HG02943 (cell line): ENCODE measurements at regions not wholly inside any gene's neighbourhood (a gene's known extent, or its start where the extent isn't known, plus 50 kb on each side); places are given as distances from the start of the nearest gene placed in this dataset.
"Not testable (repeated sequence)": the region's sequence is repeated elsewhere in the genome, so short reads cannot be mapped to it uniquely, and the experiment has no call there.

ENCODE experiments used
- ATAC-seq: cut with Tn5 transposase; IDR thresholded peaks from one replicate; pipeline ENCODE4 v1.9.1; 2021; ENCODE audit warnings: mild to moderate bottlenecking, low read depth, moderate library complexity; ENCODE audit not compliant: unreplicated experiment

DNA sequence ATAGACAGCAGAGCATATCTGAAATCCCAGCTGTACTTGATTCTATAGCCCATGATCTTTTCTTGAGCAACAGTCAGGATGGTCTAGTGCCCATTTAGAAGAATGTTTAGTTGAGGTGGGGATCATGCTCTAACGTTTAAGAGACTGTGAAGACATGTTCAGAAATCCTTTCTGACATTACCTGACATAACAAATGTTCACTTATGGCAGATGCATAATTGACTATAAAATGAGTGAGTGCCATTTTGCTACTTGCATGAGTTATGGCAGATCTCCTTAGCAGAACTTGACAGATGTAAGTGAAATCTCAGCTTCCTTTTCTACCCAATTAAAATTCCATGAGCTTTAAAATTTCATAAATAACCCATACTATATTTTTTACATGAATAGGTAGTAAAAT is 209.5 kb upstream of the MMADHC start:
- ATAC-seq = no peak

DNA sequence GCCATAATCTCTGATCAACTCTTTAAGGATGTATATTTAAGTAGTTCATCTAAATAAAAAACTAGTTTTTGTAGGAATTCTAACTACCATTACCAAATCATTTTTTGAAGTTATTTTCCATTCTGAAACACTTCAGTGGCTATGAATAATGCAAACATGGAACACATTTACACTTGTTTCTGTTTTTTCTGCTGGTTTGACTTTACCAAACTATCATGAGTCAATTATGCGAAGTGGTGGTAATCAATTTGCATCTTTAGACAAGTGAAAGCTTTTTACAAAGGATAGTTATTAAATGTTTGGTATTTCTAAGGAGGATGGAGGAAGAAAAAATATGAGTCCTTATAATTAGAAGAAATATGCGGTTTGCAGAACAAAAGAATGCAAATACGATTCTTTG is 202.0 kb upstream of the MMADHC start:
- ATAC-seq = no peak

DNA sequence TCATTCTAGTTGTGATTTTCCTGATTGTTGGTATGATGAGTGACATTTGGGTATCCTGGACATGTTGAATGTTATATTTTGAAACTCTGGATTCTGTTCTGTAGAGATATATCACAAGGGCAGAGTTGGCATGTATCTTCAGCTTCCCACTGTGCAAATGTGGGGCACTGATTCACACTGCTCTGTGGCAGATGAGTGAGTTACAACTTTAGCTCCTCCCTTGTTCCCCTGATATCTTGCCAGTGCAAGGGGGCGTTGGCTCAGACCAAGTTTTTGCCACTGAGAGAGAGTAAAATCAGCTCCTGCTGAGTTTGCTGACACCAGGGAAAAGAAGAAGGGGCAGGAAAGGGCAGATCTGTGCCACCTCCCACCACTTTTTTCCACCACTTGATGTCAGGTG is 199.6 kb upstream of the MMADHC start:
- no peak for ATAC-seq

DNA sequence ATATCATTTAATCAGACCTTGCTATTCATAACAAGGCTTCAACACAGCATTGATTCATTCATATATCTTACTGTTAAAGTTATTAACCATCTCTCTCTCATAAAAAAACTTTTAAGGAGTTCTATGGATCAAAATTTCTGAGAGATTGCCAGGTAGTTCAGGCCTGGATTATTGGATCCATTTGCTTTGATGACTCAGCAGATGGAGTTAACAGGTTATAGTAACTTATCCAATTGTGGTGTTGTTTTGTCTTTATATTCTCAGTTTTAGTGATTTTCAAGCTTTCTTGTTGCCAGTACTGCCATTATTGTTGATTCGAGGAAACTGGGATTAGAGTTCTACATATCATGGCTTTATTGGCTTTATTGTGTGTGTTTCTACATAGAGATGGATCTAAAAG is 195.7 kb upstream of the MMADHC start:
- no peak for ATAC-seq

DNA sequence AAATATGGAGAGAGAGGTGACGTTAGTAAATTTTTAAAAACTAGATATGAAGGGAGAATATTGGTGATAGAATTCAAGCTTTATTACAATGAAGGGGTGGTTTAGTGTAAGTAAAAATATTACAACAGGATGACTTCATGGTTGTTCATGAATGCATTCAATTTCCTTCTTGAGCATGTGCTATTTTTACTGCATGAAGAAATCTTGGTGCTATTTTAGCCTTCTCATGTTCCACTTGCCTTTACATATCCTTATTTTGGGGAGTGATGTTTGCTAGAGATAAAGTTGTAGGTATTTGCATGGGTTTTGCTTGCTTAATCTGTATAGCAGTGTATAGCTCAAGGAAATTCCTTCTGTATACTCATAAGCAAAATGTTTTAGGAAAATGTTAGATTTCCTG is 195.0 kb upstream of the MMADHC start:
- no peak for ATAC-seq

DNA sequence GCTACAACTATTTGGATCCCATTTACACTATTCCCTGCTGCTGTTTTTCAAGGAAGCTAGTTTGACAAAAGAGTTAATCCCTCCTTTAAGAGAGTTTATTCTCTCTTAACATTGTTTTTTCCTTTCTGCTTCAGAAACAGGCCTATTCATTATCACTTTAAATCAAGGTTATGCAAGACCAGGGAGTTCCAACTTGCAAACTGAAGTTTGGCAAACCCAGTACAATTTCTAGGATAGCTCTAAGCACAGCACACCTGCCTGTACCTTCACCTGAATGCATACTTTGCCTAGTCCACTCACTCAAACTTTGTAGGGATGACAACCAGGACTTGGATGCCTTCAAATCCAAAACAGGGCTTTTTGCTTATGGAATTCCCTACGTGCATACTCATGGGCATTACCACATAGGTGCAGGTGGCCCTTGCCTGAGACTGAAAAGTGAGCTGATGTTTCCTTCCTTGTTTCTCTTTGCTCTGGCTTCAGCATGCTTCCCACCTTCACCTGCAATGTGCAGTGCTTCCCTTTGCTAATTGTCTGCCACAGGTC is 193.8 kb upstream of the MMADHC start:
- ATAC-seq = no peak

DNA sequence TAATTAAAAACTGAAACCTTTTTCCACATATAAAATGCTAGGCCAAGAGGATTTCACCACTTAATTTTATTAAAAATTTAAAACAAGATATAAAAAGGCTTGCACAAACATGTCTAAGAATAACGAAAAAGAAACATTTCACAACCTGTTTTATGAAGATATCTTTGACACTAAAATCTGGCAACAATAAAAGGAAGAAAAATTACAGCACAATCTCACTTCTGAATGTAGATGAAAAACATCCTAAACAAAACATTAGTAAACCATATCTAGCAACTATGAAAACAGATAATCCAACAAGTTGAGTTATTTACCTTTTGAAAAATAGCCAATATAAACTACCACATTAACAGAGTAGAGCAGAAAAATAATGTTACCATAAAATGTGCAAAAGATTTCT is 185.4 kb upstream of the MMADHC start:
- ATAC-seq = no peak

DNA sequence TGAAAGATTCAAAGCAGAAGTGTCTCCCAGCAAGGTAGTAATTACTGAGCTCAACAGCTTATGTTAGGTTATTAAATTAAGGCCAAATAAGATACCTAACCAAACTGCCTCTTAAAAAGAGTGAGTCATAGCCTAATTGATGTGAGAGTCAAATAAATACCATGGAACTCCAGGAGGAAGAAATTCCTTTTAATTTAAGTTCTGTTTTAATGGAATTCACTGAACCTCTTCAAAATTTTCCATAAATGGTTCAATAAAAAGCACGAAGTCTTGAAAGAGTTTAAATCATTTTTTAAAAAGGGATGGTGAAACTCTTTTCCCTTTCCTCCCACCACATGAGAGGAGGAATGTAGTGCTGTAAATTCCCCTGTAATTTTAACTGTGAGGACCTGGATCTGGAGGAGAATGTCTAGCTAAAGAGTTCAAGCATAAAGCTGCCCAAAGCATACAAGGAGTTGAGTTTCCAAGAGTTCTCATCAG is 180.8 kb upstream of the MMADHC start:
- no peak for ATAC-seq

DNA sequence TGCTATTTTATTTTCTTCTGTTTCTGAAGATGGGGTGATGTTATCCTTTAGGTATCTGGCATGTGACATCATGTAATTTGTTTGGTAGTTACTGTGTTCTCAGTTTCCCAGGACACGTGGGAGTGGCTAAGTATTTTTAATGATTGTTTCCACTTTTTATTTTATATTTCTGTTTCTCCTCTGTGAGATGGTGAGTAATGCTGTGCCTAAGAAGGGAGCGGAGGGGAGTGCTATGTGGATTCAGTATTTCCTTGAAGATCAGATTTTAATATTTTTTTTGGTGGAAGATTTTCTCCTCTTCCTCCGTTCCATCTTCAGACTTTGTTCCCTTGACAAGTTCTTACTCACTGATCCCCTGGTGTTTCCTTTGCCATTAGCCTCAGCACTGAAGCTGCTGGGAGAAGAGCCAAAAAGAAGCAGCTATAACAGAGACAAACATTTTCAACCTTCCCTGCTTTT is 180.0 kb upstream of the MMADHC start:
- no peak for ATAC-seq

DNA sequence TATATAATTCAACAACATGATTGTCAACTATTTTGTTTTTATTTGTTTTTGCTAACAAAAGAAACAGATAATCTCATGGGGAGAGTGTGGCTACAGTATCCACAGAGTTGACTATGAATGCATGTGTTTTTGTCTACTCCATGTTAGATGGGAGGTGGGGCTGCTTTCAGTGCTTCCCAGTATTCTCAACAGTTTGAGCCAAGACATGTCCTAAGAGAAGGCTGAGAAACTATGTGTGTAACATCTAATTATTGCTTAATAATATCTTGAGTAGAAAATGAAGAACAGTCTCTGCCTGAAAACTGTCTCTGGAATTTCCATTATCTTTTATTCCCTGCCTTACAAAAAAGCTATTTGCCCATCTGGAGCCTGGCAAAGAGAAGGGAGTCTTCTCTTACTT is 178.8 kb upstream of the MMADHC start:
- ATAC-seq = no peak

DNA sequence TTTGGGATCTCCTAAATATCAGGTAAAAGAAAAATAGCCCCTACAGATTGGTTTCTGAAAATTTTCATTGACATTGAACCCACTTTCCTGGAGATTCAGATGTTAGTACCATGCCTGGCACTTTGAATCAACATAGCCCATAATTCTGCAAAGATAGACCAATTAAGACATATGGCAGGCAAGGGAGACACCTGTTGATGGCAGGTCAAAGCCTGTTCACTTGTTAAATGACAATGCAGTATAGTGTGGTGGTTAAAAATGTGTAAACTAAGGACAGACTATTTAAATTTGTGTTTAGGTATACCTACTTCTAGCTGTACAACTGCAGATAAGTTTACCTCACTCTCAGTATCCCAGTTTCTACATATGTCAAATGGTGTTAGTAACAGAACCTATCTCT is 178.1 kb upstream of the MMADHC start:
- no peak for ATAC-seq

DNA sequence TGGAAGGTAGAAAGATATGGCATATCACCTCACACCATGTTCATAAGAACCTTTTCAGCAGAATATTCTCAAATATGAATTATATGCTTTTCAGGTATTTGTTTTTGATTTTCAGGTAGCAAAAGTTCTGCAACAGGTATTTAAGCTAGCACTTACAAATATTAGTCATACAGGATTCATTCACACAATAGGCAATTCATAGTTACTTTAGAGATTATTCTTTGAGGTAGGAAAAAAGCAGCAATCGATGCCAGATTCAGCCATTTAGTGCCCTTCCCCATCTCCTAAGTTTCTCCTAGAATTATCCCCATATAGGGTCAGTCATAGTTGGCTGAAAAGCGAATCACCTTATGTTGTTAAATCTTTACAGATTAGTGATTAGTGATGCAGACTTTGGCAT is 177.4 kb upstream of the MMADHC start:
- ATAC-seq = no peak

DNA sequence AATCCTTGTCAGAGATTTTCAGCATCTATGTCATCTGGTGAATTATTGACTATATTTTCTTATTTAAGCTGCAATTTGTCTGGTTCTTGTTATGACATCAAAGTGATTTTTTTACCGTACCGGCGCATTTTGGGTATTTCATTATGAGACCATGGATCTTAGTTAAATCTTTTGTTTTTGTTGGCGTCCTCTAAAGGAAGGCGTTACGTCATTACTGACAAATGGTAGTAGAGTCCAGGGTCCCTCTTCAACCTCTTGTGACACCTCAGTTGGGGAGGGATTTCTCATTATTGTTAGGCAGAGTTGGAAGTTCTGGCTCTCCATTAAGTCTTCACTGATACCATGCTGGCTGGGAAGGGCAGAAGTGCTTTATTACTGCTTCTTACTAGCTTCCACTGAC is 175.8 kb upstream of the MMADHC start:
- ATAC-seq = no peak

DNA sequence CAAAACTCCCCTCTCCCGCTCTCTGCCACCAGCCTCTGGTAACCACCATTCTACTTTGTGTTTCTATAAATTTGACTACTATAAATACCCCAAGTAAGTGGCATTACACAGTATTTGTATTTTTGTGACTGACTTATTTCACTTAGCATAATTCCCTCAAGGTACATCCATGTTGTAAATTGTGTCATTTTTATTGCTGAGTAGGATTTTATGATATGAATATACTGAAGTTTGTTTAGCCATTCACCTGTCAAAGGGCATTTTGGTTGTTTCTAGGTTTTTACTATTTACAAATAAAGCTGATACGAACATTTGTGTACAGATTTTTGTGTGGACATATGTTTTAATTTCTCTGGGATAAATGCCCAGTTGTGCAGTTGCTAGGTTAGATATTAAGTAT is 174.0 kb upstream of the MMADHC start:
- ATAC-seq = no peak

DNA sequence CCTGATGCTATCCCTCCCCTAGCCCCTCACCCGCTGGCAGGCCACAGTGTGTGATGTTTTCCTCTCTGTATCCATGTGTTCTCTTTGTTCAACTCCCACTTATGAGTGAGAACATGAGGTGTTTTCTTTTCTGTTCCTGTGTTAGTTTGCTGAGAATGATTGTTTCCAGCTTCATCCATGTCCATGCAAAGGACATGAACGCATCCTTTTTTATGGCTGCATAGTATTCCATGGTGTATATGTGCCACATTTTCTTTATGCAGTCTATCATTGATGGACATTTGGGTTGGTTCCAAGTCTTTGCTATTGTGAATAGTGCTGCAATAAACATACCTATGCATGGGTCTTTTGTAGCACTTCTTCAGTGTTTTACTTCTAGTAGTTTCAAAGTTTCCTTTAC is 171.8 kb upstream of the MMADHC start:
- not testable (repeated sequence) for ATAC-seq

DNA sequence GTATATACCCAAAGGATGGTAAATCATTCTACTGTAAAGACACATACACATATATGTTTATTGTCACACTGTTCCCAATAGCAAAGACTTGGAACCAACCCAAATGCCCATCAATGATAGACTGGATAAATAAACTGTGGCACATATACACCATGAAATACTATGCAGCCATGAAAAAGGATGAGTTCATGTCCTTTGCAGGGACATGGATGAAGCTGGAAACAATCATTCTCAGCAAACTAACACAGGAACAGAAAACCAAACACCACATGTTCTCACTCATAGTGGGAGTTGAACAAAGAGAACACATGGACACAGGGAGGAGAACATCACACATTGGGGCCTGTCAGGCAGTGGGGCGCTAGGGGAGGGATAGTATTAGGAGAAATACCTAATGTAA is 167.1 kb upstream of the MMADHC start:
- ATAC-seq = not testable (repeated sequence)

DNA sequence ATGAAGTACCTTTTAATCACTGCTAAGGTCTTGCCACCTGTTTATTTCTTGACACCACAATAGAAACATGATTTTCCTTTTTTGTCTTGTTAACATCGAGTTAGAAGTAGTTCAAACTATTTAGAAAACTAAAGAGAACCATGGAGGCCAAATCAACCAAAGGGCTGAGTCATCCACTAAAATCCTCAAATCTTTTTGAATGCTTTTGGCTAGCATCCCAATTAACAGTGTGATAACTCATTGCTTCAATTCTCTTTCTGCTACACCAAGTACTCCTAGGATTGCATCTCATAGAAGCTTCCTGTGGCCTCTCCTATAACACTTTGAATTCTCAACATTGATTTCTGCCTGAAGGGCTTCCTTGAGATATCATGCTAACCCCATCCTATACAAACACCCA is 159.9 kb upstream of the MMADHC start:
- ATAC-seq = no peak

DNA sequence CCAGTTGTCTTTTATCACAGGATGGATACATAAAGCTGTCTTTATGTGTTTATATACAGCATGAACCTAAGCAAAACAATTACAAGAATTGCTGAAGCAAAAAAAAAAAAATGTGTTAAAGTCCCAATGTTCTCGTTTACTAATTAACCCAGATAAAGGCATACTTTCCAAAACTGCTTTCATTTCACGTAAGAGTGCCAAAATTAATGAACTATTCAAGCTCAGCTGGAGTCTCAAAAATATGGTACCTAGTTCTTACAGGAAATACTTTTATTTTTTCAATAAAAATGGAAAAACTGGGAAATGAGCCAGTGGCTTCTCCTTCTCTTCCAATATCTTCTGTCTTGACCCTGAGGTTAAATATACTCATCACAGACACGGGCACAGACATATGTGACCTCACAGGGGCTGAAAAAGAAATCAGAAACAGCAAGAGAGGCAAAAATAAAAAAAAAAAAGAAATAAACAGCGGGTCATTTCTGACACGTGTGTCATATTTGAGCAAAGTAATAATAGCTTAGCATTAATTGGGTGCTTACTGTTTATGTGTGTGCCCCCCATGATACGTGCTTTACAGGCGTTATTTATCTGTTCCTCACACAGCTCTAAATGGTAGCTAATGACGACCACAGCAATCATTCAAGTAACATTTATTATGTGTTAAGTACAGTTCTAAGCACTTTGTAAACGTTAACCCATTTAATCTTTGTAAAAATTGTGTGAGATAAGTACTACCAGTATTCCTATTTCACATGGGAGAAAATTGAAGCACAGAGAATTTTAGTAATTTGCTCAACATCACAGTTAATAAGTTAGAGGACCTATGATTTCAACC is 158.0 kb upstream of the MMADHC start:
- ATAC-seq = no peak

DNA sequence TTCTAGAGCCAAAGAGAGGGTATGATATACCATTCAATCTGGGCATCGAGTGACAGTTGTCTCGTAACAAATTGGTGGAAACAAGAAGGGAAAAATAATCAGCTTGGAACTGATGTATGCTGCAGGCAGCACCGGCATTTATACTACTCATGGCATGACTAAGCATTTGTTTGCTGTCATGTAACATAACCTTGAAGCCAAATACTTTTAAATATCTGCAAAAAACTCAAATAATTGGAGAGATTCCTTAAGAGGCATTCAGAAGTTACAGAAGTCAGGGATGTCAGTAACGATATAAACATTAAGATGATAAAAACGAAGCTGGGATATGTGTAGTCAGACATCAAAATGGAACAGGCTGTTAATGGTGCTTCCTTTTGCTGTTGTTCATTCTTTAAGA is 157.3 kb upstream of the MMADHC start:
- ATAC-seq = no peak

DNA sequence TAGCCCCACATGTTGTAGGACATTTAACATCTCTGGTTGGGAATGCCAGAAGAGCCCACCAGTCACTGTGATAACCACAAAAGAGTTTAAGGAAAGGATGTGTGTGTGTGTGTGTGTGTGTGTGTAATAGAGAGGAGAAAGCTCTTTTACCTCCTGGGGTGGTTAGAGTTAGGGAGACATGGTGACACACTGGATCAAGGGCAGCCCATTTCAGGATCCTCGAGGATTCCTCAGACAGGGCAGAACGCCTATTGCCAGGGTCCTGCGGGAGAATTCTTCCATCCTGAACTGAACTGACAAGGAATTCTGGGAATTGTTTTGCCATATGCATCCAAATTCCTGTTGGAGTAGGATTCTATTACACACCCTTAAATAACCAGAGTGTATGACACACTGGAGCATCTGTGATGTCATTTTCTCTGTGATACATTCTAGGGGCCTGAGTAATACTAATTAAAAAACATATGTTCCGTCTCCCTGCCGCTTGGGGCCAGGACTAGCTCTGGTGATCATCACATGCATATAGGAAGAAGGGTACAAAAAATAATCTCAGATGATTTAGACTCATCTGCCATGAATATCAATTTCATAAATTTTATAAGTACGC is 156.4 kb upstream of the MMADHC start:
- ATAC-seq = no peak

DNA sequence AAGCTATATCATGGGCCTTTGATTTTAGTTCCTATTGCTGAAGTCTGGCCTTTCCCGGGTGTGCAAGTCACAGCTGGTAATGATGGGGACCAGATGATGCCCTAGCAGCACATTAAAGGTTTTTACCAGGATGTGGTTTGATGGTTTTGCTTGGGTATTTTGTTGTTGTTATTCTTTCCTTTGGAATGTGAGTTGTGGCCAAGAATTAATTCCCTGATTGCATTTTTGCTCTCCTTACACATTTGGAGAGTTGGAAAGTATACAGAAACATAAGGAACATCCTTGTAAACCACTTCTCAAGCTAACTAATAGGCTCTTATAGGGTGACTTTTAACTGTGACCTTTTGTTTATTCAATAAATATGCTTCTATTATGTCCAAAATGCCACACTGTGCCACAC is 154.1 kb upstream of the MMADHC start:
- no peak for ATAC-seq

DNA sequence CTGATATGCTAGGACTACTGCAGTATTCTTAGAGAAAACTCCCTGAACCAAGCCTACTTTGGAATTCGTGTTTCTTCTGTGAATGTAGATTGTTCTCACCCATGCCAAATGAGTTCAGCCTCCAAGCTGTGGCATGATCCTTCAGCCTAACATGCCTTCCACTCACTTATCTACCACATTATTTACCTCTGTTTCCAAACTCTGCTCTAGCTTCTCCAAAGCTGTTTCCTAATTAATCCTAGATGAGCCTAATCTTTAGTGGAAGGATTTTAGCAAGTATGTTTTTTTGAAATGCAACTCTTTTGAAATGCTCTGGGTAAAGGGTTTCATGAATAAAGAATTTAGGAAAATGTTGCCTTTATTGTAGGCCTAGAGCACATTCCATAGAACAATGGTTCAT is 152.9 kb upstream of the MMADHC start:
- ATAC-seq = no peak
